ENCODE measurements at regions not wholly inside any gene's neighbourhood (a gene's known extent, or its start where the extent isn't known, plus 50 kb on each side); places are given as distances from the start of the nearest gene placed in this dataset.
A peak's percentile ranks its signal among the peaks of the same experiment; 100 is the strongest.
"Not testable (repeated sequence)": the region's sequence is repeated elsewhere in the genome, so short reads cannot be mapped to it uniquely, and the experiment has no call there.

DNA sequence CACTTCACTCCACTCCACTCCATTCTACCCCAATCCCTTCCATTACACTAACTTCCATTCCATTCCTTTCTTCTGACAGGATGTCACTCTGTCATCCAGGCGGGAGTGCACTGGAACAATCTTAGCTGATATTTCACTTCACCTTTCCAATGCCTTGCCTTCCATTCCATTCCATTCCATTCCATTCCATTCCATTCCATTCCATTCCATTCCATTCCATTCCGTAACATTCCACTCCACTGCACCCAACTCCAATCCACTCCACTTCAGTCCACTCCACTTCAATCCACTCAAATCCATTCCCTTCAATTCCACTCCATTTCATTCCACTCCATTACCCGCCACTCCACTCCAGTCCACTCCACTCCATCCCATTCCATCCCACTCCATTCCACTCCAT, 1099.4 kb downstream of the TSPY10 start:
- peak; percentile 79 to 86 (median 83) for DNase-seq

DNA sequence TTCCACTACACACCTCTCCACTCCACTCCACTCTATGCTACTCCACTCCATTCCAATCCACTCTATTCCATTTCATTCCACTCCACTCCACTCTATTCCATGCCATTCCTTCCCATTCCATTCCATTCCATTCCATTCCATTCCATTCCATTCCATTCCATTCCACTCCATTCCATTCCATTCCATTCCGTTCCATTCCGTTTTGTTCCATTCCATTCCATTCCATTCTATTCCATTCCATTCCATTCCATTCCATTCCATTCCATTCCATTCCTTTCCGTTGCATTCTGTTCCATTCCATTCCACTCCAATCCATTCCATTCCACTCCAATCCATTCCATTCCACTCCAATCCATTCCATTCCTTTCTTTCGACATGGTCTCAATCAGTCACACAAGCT, 1121.1 kb downstream of the TSPY10 start:
- not testable (repeated sequence) for DNase-seq

DNA sequence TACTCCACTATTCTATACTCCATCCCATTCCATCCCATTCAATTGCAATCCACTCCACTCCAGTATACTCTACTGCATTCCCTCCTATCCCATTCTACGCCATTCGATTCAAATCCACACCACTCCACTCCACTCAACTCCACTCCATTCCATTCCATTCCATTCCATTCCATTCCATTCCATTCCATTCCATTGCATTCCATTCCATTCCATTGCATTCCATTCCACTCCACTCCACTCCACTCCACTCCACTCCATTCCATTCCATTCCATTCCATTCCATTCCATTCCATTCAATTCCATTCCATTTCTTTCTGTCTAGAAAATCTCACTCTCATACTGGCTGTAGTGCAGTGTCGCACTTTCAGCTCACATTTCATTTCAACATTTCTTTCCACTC, 1129.4 kb downstream of the TSPY10 start:
- DNase-seq, result not testable (repeated sequence)

DNA sequence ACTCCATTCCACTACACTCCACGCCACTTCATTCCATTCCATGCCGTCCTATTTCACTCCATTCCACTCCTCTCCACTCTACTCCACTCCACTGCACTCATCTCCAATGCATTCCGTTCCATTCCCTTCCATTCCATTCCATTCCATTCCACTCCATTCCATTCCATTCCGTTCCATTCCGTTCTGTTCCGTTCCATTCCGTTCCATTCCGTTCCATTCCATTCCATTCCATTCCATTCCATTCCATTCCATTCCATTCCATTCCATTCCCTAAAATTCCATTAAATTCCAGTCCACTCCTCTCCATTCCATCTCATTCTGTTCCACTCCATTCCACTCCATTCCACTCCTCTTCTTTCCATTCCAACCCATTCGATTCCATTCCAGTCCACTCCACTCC, 1139.1 kb downstream of the TSPY10 start:
- no peak for DNase-seq

DNA sequence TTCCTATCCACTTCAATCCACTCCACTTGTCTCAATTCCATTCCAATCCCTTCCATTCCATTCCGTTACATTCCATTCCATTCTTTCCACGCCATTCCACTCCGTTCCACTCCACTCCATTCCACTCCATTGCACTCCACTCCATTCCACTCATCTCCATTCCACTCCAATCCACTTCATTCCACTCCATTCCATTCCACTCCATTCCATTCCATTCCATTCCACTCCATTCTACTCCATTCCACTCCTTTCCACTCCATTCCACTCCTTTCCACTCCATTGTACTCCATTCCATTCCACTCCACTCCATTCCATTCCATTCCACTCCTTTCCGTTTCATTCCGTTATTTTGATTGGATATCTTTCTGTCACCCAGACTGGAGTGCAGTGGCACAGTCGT, 1158.7 kb downstream of the TSPY10 start:
- DNase-seq, result no peak
